ENCODE measurements at regions not wholly inside any gene's neighbourhood (a gene's known extent, or its start where the extent isn't known, plus 50 kb on each side); places are given as distances from the start of the nearest gene placed in this dataset.

DNA sequence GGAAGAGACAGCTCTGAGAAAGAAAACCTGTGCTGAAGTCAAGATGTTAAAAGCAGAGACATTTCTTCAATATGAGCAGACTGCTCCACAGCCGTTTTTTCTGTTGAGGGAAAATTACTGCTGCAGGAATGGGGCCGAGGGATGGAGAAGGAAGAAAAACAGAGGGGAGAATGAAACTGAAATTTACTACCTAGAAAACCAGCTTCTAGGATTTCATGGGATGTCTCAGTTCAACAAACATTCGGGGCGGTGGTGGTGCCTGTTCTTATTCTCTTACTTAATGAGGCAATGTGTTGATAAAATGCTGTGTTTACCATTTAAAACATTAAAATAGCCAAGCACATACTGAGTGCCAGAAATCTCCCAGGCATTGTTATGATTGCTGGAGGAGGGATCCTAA is 557.1 kb upstream of the MEX3C start:
- TF ChIP-seq, protein P1, sequence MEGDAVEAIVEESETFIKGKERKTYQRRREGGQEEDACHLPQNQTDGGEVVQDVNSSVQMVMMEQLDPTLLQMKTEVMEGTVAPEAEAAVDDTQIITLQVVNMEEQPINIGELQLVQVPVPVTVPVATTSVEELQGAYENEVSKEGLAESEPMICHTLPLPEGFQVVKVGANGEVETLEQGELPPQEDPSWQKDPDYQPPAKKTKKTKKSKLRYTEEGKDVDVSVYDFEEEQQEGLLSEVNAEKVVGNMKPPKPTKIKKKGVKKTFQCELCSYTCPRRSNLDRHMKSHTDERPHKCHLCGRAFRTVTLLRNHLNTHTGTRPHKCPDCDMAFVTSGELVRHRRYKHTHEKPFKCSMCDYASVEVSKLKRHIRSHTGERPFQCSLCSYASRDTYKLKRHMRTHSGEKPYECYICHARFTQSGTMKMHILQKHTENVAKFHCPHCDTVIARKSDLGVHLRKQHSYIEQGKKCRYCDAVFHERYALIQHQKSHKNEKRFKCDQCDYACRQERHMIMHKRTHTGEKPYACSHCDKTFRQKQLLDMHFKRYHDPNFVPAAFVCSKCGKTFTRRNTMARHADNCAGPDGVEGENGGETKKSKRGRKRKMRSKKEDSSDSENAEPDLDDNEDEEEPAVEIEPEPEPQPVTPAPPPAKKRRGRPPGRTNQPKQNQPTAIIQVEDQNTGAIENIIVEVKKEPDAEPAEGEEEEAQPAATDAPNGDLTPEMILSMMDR (IDR thresholded peaks at IDR 0.05) = no peak
- no peak for TF ChIP-seq ZFX (IDR thresholded peaks at IDR 0.05; ENCODE audit: borderline replicate concordance)

Measured in 22Rv1 (cell line).